GM12872 (cell line): ENCODE measurements at regions not wholly inside any gene's neighbourhood (a gene's known extent, or its start where the extent isn't known, plus 50 kb on each side); places are given as distances from the start of the nearest gene placed in this dataset.

Source experiments
- TF ChIP-seq, protein P1 (sequence below): IDR thresholded peaks from 3 replicates; pipeline ENCODE4 v1.5.1; 2011; ENCODE audit warnings: low read depth, mild to moderate bottlenecking, low read length, moderate library complexity; ENCODE audit not compliant: insufficient read depth

DNA sequence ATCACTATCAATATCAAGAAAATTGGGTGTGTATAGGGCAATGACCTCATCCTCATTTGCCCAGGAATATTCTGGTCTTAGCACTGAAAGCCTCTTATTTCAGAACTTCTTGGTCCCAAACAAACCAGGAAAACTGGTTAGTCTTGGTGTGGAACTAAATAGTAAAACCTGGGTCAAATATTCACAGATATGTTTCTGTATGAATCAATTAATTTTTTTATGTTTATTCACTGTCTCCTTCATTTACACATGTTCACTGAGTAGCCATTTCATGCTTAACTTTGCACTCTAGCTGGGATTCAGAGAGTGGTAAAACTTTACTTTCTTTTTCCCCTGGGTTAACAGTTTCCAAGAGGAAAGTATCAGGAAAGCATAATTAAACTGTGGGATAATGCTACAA is 113.7 kb upstream of the PAPPA start:
- TF ChIP-seq, protein P1, sequence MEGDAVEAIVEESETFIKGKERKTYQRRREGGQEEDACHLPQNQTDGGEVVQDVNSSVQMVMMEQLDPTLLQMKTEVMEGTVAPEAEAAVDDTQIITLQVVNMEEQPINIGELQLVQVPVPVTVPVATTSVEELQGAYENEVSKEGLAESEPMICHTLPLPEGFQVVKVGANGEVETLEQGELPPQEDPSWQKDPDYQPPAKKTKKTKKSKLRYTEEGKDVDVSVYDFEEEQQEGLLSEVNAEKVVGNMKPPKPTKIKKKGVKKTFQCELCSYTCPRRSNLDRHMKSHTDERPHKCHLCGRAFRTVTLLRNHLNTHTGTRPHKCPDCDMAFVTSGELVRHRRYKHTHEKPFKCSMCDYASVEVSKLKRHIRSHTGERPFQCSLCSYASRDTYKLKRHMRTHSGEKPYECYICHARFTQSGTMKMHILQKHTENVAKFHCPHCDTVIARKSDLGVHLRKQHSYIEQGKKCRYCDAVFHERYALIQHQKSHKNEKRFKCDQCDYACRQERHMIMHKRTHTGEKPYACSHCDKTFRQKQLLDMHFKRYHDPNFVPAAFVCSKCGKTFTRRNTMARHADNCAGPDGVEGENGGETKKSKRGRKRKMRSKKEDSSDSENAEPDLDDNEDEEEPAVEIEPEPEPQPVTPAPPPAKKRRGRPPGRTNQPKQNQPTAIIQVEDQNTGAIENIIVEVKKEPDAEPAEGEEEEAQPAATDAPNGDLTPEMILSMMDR: no peak

DNA sequence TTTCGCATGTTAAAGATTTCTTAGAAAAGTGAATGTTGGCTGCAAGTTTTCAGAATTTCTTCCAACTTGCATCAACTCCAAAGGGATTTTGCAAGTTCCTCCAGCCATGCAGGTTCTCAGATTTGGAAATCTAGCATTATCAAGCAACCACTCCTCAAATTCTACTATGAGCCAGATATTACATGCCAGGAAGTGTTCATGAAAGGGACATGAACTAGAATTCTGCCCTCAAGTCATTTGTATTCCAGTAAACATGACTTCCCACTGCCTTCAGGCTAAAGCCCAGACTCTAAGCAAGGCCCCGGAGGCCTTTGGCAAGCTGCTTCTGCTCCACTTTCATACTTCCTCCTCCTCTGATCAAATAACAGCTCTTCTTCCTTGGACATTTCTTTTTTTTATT is 111.3 kb upstream of the PAPPA start:
- TF ChIP-seq, protein P1: no peak

DNA sequence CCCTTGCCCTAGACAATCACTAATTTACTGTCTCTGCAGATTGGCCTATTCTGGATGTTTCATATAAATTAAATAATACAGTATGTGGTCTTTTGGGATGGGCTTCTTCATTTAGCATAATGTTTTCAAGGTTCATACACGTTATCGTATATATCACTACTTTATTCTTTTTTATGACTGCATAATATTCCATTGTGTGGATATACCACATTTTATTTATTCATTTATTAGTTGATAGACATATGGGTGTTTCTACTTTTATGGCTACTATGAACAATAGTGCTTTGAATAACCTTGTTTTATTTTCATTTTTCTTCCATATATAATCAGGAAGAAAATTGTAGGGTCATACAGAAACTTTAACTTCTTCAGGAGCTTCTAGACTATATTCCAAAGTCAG is 108.5 kb upstream of the PAPPA start:
- TF ChIP-seq, protein P1: no peak

DNA sequence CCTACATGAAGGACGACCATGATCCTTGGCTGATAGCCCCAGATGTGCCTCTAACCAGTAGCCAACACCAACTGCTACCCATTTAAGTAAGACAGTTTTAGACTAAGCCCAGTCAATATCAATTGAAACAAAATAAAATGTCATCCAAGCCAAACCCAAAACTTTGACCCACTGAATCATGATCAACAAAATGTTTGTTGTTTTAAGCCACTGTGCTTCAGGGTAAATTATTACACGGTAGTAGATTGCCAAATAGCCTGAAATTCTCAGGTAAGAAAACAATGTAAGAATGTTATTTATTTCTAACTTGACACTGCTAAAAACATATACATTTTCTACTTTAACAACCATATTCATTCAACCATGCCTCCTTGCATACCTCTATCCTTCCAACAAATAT is 105.5 kb upstream of the PAPPA start:
- TF ChIP-seq, protein P1: no peak

DNA sequence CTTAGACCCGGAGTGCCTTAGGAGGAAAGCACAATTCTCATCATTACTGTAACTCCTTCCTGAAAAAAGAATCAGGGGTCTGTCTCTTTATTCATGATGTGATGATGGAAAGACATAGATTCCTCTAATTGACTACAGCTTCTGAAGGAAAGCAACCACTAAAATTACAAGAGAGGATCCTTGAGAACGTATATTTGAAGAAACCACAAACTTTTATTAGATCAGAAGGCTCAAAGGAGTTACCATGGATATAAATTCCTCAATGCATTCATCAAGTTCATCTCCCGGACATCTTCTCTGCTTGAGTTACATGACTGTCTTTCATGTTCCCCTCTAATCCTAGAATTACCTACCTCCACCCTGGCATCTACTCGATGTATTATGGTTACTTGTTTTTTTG is 104.1 kb upstream of the PAPPA start:
- TF ChIP-seq, protein P1: no peak

DNA sequence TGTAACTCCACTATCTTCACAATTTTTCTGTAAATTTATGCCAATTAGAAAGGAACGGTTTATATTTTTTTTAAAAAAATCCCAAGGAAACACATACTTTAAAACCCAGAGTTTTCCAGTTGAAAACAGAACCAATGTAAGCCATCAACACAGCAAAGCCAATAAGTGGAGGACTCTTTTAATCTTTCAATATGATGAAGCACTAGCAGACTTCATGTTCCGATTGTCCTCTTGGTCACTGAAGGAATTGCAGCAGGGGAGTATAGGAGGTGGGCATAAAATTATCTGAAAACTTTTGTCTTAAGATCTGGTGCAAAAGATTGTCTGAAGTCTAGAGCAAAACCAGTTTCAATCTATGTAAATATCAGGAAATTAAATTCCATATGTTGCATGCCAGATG is 102.1 kb upstream of the PAPPA start:
- TF ChIP-seq, protein P1: no peak

DNA sequence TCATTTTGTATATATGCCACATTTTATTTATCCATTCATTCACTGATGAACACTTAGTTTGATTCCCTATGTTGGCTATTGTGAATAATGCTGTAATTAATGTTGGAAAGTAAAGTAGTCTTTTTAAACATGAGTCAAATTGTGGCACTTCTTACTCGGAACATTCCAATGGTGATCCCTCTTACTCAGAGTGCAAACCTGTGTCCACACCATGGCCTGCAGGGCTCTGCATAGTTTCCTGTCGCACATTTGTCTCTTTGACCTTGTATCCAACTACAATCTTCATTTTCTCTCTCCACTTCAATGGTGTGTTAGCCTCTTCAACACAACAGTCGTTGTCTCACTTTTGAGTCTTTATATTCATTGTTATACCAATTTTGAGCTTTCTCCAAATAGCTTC is 98.1 kb upstream of the PAPPA start:
- TF ChIP-seq, protein P1: no peak

DNA sequence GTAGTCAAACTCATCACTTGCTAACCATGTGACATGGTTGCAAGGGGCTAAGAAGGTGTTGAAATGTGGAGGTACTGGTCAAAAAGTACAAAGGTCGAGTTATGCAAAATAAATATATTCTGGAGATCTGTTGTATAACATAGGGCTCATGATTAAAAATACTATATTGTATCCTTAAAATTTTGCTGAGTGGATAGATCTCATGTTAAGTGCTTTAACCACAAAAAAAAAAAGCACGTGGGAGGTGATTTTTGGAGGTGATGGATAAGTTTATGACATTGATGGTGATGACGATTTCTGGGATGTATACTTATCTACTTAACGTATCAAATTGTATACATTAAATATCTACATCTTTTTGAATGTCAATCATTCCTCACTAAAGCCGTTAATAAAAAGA is 96.2 kb upstream of the PAPPA start:
- TF ChIP-seq, protein P1: no peak
